HG03521 (cell line): ENCODE measurements at regions not wholly inside any gene's neighbourhood (a gene's known extent, or its start where the extent isn't known, plus 50 kb on each side); places are given as distances from the start of the nearest gene placed in this dataset.
"Not testable (repeated sequence)": the region's sequence is repeated elsewhere in the genome, so short reads cannot be mapped to it uniquely, and the experiment has no call there.

Experiments used
- ATAC-seq: cut with Tn5 transposase; IDR thresholded peaks from one replicate; pipeline ENCODE4 v1.9.1; 2021; ENCODE audit warnings: mild to moderate bottlenecking, moderate library complexity; ENCODE audit not compliant: unreplicated experiment

DNA sequence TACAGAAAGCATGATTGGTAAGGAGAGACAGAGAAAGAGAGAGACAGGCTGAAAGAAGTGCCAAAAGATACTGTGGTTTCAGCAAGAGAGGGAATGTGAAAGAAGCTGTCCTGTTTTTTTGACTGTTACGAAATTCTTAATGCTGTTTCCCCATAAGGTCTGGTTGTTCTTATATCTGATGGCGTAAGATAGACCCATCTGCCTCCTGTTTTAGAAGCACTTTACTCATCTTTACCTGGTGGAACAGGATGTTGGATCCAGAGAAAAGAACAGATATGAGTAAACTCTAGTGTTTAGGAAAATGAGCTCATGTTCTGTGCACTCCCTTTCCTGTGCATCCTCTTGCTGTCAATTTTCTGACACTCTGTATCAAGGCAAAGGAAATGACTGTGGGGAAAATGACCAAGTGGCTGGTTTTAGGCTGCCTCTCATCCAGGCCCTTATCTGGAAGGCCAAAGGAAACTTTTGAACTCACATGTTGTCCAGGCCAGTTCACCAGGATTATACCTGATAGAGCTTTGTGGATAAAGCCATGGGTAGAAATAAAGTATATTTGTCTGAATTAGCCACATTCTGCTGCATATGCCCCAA is 311.7 kb upstream of the HTR2C start:
- no peak for ATAC-seq

DNA sequence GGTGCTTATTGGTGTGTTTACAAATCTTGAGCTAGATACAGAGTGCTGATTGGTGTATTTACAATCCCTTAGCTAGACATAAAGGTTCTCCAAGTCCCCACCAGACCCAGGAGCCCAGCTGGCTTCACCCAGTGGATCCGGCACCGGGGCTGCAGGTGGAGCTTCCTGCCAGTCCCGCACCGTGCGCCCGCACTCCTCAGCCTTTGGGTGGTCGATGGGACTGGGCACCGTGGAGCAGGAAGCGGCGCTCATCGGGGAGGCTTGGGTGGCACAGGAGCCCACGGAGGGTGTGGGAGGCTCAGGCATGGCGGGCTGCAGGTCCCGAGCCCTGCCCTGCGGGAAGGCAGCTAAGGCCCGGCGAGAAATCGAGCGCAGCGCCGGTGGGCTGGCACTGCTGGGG is 313.5 kb upstream of the HTR2C start:
- ATAC-seq = not testable (repeated sequence)

DNA sequence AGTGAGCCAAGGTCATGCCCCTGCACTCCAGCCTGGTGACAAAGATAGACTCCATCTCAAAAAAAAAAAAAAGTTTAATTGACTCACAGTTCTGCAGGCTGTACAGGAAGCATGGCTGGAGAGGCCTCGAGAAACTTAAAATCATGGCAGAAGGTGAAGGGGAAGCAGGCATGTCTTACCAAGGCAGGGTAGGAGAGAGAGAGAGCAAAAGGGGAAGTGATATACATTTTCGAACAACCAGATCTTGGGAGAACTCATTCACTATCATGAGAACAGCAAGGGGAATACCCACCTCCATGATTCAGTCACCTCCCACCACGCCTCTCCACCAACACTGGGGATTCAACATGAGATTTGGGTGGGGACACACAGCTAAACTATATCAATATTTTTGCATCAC is 315.2 kb upstream of the HTR2C start:
- ATAC-seq = no peak

DNA sequence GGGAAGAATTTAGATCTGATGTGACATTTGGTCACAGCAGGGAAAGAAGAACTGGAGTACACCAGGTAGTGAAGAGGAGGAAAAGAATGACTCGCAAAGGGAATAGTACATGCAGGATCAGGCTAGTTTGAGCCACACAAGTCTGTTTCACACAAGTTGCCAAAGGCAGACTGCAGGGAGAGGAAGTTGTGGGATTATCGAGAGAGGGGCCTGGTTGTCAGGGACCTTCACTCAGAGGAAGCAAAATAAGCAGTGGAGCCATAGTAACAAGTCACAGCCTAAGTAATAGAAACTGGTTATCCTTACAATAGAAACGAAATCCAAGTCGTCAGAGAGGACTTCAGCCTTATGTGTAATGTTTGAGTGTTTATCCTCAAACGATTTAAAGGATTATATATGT is 316.7 kb upstream of the HTR2C start:
- ATAC-seq = no peak

DNA sequence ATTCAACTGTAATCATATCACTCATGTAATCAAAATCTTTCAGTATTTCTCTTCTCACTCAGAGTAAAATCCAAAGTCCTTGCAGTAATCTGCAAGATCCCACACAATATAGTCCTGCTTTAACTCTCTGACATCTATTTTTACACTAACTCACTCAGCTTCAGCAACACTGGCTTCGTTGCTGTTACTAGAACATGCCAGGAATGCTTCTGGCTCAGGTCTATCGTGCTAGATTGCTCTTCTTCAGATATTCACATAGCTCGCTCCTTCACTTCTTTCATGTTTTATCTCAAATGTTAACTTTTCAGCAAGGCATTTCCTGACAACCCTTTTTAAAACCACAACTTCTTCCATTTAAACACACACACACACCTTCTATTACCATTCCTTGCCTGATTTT is 331.7 kb upstream of the HTR2C start:
- no peak for ATAC-seq

DNA sequence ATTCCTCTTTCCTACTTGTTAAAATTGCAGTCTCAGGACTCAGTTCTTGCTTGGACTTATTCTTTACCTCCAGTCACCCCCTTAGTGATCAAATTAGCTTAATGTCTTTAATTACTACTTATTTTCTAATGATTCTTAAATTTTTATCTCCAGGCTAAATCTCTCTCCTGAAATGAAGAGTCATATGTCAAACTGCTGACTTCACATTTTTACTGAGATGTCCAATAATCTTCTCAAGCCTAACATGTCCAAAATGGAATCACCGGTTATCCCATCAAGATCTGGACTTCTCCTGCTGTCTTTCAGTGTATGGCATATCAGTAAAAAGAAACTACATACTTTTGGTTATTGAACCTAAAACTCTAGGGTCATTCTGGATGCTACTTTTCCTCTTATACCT is 332.3 kb upstream of the HTR2C start:
- ATAC-seq = no peak

DNA sequence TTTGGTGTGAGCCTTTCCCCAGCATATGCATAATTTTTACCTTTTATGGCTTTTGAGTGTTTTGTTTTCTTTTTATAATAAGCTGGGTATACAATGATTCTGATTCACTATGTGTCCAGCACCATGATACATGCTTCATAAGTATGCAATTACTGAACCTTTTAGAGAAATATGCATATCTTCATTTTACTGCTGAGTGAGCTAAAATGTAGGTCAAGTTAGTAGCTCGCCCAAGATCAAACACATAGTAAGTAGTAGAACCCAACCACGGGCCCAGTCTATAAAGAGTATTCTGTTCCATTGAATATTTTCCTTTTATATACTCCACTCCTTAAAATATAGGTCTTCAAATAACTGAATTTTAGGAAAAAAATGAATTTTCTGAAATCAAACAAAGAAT is 362.4 kb upstream of the HTR2C start:
- no peak for ATAC-seq

DNA sequence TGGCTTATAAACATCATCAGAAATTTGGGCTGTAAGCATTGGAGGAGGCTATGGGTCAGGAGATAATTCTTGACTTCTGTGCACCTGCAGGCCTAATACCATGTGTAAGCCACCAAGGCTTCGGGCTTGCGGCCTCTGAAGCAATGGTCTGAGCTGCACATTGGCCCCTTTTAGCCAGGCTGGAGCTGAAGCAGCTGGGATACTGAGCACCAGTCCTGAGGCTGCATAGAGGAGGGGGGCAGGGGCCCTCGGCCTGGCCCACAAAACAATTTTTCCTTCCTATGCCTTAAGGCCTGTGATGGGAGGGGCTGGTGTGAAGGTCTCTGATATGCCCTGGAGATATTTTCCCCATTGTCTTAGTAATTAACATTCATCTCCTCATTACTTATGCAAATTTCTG is 373.0 kb upstream of the HTR2C start:
- no peak for ATAC-seq

DNA sequence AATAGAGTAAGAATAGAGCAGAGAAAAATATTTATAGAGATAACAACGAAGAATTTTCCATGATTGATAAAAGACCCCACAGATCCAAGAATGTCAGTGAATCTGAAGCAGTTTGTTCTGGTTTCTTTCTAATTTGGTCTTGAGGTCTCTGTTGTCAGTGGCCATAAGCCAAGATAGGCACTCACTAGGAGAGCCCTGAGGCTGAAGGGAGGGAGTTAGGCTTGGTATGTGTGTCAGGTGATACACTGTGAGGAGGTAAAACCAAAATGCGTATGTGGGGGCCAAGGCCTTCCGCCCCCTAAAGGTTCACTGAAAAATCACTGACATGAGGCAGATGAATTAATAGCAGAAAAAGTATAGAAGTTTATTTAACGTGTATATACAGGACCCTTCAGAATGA is 382.3 kb upstream of the HTR2C start:
- no peak for ATAC-seq

DNA sequence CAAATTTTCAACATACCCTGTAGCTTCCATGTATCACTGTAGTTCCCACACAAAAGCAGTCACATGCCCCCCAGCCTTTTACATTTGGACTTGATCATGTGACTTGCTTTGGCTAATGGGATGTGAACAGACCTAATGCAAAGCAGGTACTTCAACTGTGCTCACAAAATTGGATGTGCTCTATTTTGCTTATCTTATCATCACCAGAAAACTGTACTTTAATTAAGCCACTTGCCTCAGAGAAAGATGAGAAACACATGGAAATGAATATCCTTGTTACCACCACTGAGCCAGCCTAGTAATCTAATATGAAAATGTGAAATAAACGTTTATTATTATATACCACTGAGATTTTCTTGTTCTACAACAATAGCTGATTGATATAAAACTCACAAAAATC is 402.7 kb upstream of the HTR2C start:
- ATAC-seq = no peak

DNA sequence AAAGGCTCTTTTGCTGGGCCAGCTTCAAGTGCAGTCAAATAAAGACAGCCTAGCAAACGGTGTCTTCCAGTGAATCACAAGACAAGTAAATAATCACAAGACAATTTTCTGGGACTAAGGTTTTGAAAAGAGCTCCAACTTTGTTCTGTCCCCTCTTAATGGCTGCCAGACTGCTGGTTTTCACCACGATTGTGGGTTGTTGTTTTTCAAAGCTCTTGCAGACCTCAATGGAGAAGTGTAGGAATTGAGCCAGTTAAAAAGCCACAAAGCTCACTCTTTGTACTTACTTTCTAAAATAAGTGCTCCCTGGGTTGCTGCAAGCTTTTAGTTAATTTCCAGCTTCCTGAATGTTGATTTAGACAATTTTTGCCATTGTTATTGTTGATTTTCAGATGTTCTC is 405.8 kb upstream of the HTR2C start:
- no peak for ATAC-seq

DNA sequence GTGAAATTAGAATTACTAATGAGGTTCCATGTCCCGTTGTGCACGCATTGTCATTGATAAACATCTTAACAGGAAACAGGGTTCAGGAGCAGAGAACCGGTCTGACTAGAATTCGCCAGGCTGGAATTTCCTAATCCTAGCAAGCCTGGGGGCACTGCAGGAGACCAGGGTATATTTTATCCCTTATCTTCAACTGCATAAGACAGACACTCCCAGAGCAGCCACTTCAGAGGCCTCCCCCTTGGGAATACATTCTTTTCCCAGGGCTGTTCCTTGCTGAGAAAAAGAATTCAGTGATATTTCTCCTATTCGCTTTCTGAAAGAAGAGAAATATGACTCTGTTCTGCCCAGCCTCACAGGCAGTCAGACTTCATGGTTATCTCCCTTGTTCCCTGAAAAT is 416.6 kb upstream of the HTR2C start:
- not testable (repeated sequence) for ATAC-seq

DNA sequence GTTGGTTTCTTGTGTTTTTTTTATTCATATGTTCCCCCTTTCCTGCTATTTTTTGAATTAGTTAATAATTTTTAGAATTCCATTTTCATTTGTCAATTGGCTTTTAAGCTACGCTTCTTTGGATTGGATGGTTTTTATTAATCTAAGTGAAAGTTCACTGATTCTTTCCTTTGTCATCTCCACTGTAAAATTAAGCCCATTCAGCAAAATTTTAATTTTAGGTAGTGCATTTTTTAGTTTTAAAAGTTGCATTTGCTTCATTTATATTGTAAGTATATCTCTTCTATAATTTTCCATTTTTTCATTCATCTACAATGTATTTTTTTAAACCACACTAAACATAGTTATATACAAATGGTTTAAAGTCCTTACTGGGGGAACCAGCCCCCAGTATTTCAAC is 417.3 kb upstream of the HTR2C start:
- ATAC-seq = no peak

DNA sequence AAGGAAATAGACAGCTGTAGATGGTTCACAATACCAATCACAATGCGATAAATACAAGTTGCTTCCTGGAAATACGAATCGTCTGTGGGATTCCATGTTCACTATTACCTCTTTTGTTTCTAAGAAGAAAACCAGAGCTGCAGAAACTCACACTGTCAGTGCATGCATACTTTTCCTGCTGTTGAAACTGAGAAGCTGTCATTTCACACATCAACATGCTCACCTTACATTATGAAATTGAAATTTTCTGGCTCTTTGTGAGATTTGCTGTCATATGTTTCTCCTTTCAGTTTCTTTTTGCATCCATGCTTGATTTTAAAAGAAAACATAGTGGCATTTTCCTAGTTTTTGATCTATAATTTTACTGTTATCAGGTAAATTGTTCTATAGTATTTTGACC is 418.3 kb upstream of the HTR2C start:
- ATAC-seq = no peak

DNA sequence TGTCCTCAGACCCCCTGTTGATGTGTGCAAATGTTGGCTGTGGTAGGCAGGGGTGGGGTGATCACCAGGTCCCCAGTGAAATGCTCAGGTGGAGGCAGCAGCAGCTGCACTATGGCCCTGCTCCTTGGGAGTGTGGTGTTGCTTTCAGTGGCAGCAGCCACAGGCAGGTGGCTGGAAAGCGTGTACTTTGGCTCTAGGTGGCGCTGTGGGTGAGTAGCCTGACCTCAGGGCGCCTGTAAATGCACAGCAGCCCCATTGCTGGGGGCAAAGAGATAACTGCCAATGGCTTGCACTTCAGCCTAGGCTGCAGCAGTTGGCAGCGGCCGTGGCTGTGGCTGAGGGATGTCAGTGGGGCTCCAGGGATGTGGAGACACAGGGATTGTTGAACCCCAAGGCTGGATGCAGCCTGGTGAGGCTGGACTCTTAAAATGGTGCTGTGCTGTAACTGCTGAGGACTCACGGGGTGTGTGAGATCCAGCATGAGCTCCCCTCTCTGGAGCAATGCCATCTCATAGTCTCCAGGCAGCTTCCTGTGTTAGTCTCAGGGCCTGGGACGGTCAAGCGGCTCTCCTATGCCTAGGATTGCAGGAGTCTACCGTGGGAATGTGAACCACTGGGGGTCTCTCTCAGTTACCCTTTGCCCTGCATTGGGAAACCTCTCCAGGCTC is 421.7 kb upstream of the HTR2C start:
- ATAC-seq = no peak

DNA sequence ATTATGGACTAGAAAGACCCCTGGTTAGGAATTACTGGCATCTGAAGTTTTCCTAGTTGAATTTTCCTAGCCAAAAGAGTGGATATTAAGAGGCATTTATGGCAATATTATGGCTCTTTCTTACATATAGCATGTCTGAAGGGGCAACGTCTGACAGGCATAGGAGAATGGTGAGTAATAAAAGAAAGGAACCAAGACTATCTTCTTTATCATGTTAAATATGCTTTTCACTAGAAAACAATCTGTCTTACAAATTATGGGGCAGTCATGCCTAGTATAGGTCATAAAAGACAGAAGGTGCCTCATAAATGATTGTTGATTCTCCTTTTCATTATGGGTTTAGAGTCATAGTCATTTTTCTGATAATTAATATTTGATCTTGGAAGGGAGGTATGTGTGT is 431.1 kb upstream of the HTR2C start:
- no peak for ATAC-seq

DNA sequence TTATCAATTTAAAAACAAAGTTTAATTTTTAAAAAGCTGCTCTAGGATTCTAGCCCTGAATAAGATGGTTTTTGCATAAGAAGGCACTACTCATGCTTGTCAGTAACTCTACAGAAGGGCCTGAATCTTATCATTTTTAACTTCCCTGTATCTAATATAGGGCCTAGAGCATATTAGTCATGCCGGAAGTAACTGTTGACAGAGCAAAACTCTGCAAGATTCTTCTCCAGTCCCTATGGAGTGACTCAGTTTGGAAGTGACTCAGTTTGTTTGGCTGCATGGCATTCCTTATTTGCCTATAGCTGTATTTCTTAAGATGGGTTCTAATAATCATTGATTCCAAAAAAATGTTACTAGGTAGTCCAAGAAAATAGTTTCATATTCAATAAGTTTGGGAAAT is 431.8 kb upstream of the HTR2C start:
- no peak for ATAC-seq

DNA sequence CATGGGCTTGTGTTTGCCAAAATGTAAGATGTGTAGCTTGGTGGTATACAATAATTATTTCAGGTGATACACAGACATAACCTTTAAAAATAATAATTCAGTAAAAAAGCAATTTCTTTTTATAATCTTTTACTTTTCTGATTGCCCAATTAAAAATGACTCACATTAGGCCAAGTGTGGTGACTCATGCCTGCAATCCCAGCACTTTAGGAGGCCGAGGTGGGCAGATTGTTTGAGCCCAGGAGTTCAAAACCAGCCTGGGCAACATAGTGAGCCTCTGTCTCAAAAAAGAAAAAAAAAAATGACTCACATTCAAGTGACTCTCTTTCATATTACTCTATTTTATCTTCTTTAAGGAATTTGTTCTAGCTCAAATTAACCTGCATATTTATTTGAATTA is 449.4 kb upstream of the HTR2C start:
- ATAC-seq = no peak

DNA sequence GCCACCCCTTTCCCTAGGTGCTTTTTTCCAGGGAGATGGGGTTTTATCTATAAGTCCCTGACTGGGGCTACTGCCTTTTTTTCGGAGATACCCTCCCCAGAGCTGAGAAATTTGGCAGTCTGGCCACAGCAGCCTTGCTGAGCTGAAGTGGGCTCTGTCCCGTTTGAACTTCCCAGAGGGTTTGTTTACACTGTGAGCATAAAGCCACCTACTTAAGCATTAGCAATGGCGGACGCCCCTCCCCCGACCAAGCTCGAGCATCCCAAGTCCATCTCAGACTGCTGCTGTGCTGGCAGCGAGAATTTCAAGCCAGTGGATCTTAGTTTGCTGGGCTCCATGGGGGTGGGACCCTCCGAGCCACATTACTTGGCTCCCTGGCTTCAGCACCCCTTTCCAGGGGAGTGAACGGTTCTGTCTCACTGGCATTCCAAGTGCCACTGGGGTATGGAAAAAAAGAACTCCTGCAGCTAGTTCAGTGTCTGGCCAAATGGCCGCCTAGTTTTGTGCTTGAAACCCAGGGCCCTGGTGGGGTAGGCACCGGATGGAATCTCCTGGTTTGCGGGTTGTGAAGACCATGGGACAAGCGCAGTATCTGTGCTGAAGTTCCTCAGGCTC is 456.4 kb upstream of the HTR2C start:
- ATAC-seq = no peak

DNA sequence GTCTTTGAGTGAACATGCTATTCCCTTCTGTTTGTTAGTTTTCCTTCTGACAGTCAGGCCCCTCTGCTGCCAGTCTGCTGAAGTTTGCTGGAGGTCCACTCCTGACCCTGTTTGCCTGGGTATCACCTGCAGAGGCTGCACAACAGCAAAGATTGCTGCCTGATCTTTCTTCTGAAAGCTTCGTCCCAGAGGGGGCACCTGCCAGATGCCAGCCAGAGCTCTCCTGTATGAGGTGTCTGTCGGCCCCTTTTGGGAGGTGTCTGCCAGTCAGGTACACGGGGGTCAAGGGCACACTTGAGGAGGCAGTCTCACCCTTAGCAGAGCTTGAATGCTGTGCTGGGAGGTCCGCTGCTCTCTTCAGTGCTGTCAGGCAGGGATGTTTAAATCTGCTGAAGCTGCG is 456.9 kb upstream of the HTR2C start:
- ATAC-seq = no peak

DNA sequence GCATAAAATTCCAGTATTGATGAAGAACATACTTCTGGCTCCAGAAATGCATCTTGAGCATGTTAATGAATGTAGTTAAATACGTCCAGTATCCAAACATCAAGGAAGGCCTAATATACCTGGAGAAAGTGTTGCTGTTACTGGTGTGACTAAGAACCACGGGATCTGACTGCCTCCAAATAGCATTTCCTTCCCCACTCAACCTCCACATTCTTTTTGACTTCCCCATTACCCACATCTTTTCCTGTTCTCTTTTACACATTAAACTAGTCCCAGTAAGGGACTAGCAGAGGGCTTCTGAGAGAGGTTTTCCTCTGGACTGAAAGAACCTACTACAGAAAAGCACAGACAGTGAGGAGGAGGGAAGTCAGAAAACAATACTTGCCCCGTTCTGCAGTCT is 482.8 kb upstream of the HTR2C start:
- no peak for ATAC-seq

DNA sequence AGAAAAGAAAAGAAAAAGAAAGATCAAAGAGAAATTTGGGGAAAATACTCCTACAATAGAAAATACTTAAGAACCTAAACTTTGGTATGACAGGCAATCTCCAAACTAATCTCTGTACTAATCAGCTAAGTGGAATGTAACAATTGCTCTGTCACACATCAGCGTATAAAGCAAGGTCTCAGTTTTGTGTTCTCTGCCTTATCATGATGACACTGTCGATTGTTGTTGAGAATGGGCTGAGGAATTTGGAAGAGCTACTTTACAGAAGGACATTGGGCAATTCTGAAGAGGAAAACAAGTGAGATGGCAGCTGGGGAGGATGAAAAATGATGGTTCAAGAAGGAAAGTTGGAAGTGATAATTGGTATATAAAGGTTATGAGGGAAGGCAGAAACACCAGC is 486.0 kb upstream of the HTR2C start:
- ATAC-seq = no peak

DNA sequence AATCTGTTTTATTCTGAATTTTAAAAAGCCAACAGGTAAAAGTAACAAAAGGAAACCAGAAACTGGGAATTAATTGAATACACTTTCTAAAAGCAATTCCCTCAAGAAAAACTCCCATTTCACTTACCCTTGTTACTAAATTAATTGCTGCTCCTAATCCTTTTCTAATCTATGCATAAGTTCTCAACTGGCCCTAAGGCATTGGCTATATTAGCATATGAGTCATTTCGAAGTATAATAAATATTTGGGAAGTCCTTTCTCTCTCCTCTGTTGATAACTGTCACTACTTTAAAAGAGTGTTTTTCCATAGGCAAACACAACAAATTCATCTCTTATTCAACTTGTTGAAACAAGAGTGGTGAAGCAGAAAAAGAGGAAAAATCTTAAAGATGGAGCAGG is 486.5 kb upstream of the HTR2C start:
- no peak for ATAC-seq
